AG10803 (cell line): ENCODE measurements at regions not wholly inside any gene's neighbourhood (a gene's known extent, or its start where the extent isn't known, plus 50 kb on each side); places are given as distances from the start of the nearest gene placed in this dataset.

Experiments
- DNase-seq: peaks from one replicate; pipeline ENCODE4 v3.0.0; 2010; ENCODE audit warnings: low read depth
- H3K4me3 ChIP-seq: 2 replicates; pipeline ENCODE4 v1.5.1; 2011; ENCODE audit warnings: mild to moderate bottlenecking, low read length, control low read depth
- TF ChIP-seq, protein P1 (sequence below): conservative IDR thresholded peaks from 2 replicates; pipeline ENCODE4 v1.5.1; 2011; ENCODE audit warnings: mild to moderate bottlenecking, low read length, control low read depth, inconsistent platforms

DNA sequence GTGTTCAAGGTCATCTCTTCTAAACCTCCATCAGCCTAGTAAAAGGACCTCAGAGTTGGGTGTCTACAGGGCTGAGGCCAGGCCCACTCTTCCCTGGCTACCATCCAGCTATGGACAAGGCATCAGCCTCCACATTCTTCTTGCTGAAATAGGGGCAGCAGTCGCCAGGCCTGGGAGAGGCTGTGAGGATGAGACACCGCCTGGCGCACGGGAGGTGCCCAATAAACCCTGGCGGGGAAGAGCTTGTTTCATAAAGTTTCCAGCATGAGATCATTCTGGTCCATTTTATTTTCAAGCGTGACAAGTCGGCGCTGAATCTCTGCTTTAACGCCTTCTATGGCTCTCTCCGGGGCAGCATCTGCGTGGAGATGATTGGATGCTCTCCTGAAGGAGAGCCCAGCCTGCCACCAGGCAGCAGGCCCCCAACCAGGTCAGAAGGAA lies 153.4 kb downstream of the OLFM1 start:
- TF ChIP-seq, protein P1, sequence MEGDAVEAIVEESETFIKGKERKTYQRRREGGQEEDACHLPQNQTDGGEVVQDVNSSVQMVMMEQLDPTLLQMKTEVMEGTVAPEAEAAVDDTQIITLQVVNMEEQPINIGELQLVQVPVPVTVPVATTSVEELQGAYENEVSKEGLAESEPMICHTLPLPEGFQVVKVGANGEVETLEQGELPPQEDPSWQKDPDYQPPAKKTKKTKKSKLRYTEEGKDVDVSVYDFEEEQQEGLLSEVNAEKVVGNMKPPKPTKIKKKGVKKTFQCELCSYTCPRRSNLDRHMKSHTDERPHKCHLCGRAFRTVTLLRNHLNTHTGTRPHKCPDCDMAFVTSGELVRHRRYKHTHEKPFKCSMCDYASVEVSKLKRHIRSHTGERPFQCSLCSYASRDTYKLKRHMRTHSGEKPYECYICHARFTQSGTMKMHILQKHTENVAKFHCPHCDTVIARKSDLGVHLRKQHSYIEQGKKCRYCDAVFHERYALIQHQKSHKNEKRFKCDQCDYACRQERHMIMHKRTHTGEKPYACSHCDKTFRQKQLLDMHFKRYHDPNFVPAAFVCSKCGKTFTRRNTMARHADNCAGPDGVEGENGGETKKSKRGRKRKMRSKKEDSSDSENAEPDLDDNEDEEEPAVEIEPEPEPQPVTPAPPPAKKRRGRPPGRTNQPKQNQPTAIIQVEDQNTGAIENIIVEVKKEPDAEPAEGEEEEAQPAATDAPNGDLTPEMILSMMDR = no peak
- H3K4me3 ChIP-seq = no peak overlapping the region
- no peak for DNase-seq

DNA sequence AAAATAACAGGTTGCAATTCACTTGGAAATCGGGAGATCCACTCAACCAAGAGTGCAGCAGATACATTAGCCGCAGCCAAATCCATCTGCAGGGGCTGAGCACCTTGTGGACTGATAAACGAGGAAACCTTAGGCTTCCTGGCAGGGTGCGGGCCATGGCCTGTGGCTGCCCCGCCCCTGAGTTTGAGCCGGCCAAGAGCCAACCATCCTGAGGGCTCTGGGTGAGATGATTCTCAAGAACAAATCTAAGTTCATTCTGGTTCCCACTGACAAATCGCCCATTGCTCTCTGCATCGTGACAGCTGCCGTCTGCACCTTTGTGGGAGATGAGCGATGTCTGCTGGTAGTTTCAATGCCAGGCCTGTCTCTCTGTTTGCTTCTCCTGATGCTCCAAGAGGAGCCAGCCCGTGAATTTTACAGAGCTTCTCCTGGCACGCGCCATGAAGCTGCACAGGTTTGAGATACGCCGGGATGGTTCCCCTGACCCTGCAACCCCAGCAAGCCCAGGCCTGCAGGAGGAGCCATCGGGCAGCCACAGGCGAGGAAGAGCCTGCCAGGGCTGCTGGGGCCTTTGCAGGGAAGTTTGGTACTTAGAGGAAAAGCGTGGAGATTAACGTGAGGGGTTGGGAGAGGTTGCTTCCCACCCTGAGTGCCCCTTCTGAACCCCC lies 154.0 kb downstream of the OLFM1 start:
- no peak for DNase-seq
- TF ChIP-seq, protein P1 = no peak
- no peak overlapping the region for H3K4me3 ChIP-seq

DNA sequence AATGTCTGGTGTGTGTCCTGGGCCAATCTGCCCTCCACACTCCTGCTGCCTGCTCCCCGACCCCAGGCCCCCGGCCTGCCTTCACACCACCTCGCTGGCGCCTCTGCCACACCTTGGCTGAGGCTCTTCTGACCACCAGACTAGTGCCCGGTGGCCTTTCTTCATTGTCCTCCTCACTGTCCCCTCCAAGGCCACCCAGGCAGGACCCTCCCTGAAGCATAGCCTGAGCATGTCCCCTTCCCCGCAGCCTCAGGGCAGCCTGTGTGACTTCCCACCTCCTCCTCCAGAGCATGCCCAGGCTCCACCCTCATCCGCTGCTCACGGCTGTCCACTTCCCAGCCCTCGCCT lies 154.6 kb downstream of the OLFM1 start:
- TF ChIP-seq, protein P1 = no peak
- H3K4me3 ChIP-seq = no peak overlapping the region
- DNase-seq = no peak

DNA sequence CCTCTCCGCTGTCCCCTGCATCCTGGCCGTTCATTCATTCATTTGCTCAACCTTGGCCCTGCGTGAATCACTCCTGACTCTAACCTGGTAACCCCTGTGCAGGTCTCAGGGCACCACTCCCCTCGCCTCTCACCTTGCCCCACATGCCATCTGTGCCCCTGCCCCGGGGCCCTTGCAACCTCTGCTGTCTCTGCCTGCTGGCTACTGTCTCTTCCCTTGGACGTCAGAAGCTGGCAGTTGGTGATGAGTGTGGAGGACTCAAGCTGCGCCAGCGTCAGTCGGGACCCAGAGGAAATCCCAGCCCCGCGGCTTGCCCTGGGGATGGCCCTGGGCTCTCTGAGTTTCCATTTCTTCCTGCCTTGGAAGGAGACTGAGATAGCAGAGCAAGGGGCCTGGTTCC lies 154.9 kb downstream of the OLFM1 start:
- H3K4me3 ChIP-seq = no peak overlapping the region
- TF ChIP-seq, protein P1 = no peak
- DNase-seq = no peak

DNA sequence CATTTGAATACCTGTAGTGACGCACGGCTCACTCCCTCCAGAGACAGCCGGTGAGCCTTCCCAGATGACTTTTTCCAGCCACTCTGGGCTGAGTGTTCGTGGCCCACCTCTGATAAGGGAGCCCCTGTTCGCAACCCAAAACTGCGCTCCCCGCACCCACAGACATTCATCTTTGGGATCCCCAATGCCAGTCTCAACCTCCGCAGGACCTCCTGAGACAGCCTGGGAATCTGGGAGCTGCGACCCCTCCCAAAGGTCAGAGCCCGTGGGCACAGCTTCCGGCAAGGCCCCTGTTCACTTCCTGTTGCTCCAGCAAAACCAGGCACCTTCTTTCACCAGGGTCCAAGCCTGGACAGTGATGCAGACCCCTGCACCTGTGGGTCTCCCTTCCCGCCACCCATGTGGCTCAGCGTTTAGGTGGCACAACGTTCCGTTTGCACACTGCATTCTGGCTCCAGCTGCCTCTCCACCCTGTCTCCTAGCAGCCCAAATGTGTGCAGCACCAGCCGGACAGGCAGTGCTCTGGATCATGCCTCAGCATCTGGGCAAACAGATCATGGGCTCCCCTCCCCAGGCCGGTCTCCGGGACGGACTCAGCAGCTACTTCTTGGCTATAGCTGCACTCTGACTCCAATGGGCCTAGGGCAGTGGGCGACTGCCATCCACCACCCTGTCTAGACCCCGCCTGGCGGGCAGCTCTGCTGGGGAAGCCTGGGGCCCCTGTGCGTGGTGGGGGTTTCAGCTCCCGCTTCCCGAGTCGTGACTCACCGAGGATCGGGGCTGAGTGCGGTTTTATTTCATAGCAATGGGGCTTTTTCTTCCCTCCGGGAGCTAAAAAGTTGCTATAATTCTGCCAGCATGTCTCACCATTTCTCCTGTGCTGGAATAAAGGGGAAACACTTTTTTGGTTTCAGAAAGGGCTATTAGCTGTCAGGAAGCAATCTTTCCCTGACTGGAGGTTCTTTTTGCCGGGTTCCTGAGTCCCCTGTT lies 156.0 kb downstream of the OLFM1 start:
- DNase-seq = no peak
- TF ChIP-seq, protein P1 = no peak

DNA sequence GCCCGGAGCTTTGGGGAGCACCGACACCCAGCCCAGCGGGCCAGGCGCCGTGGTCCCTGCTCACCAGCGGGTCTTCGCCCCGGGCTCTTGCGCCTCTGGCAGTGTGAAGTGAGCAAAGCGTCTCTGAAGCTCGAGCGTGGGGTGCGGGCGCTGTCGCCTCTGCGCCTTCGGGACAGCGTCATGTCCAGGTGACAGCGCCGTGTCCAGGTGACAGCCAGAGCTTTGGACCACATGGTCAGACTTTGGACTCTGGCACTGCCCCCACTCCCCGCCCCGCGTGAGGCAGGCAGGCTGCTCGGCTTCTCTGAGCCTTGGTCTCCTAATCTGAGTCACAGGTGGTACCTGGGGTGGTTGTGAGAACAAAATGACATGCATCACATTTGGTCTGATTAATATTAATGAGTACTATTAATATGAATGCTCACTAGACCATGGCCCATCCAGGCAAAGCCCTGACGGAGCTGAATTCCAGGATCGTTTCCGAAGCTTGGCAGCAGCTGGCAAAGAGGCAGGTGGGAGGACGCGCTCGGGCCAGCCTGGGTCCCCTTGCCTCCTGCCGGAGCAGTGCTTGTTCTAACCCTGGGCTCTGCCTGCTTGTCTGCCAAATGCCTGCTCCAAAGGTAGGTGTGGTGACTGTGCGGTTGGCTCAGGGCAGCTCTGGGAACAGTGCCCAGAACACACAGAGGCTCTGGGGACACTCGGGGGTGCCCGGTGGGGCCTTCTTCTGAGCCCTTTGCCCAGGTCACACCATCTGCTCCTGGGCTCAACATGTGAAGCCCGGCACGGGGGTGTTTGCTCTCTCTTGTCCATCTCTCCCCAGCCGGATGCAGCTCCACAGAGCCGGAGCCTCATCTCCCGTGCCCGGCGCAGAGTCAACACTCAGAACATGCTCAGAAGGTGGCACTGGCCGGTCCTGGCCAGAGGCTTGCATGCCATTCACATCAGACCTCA lies 157.1 kb downstream of the OLFM1 start:
- TF ChIP-seq, protein P1 = no peak
- DNase-seq = no peak

More for the DNA sequence above, 156.0 kb downstream of the OLFM1 start:
- no peak overlapping the region for H3K4me3 ChIP-seq

More for the DNA sequence above, 157.1 kb downstream of the OLFM1 start:
- H3K4me3 ChIP-seq = no peak overlapping the region
